ENCODE measurements at regions not wholly inside any gene's neighbourhood (a gene's known extent, or its start where the extent isn't known, plus 50 kb on each side); places are given as distances from the start of the nearest gene placed in this dataset.

- FAIRE-seq (peak; percentile 37), DNase-seq (ENCODE audit: low spot score in 2 of 2) (no peak)
These were observed 106.2 kb upstream of the NAV3 start for GRCh38 chr12:77724367-77724957.

- no peak for DNase-seq (ENCODE audit: low spot score in 2 of 2)
- no peak for FAIRE-seq
These were observed 107.4 kb upstream of the NAV3 start for GRCh38 chr12:77723308-77723707.

- no peak for FAIRE-seq
These were observed 108.2 kb upstream of the NAV3 start for GRCh38 chr12:77722536-77722935.

GRCh38 chr12:77720258-77720657, 110.4 kb upstream of the NAV3 start:
- no peak for DNase-seq (ENCODE audit: low spot score in 2 of 2)

More at GRCh38 chr12:77722536-77722935, 108.2 kb upstream of the NAV3 start:
- no peak for DNase-seq (ENCODE audit: low spot score in 2 of 2)

GRCh38 chr12:77710209-77710608, 120.5 kb upstream of the NAV3 start:
- FAIRE-seq (no peak), DNase-seq (ENCODE audit: low spot score in 2 of 2) (no peak)

More at GRCh38 chr12:77720258-77720657, 110.4 kb upstream of the NAV3 start:
- no peak for FAIRE-seq

- DNase-seq (ENCODE audit: low spot score in 2 of 2): no peak
- FAIRE-seq: no peak
These were observed 133.6 kb upstream of the NAV3 start for GRCh38 chr12:77697126-77697525.

- DNase-seq (ENCODE audit: low spot score in 2 of 2) (no peak), FAIRE-seq (no peak)
These were observed 134.5 kb upstream of the NAV3 start for GRCh38 chr12:77696183-77696582.

GRCh38 chr12:77689510-77690086, 141.1 kb upstream of the NAV3 start:
- FAIRE-seq: peak; percentile 73
- no peak for DNase-seq (ENCODE audit: low spot score in 2 of 2)

GRCh38 chr12:77687321-77687720, 143.4 kb upstream of the NAV3 start:
- FAIRE-seq (no peak), DNase-seq (ENCODE audit: low spot score in 2 of 2) (no peak)

GRCh38 chr12:77686760-77687159, 143.9 kb upstream of the NAV3 start:
- FAIRE-seq (no peak), DNase-seq (ENCODE audit: low spot score in 2 of 2) (no peak)

GRCh38 chr12:77685901-77686300, 144.8 kb upstream of the NAV3 start:
- FAIRE-seq (no peak), DNase-seq (ENCODE audit: low spot score in 2 of 2) (no peak)

- peak in 1 of 2 donors; percentile 10 for DNase-seq (ENCODE audit: low spot score in 2 of 2)
- peak; percentile 39 for FAIRE-seq
These were observed 145.6 kb upstream of the NAV3 start for GRCh38 chr12:77685112-77685511.

- DNase-seq (ENCODE audit: low spot score in 2 of 2) (no peak), FAIRE-seq (no peak)
These were observed 148.2 kb upstream of the NAV3 start for GRCh38 chr12:77682488-77682887.

GRCh38 chr12:77681726-77682125, 149.0 kb upstream of the NAV3 start:
- FAIRE-seq: no peak
- DNase-seq (ENCODE audit: low spot score in 2 of 2): no peak

GRCh38 chr12:77679686-77680085, 151.0 kb upstream of the NAV3 start:
- DNase-seq (ENCODE audit: low spot score in 2 of 2): no peak
- FAIRE-seq: no peak

- DNase-seq (ENCODE audit: low spot score in 2 of 2): no peak
- no peak for FAIRE-seq
These were observed 152.1 kb upstream of the NAV3 start for GRCh38 chr12:77678621-77679020.

- DNase-seq (ENCODE audit: low spot score in 2 of 2) (no peak), FAIRE-seq (no peak)
These were observed 163.6 kb upstream of the NAV3 start for GRCh38 chr12:77667101-77667500.

GRCh38 chr12:77648716-77649115, 182.0 kb upstream of the NAV3 start:
- no peak for DNase-seq (ENCODE audit: low spot score in 2 of 2)
- FAIRE-seq: no peak

GRCh38 chr12:77645966-77646598, 184.6 kb upstream of the NAV3 start:
- DNase-seq (ENCODE audit: low spot score in 2 of 2) (no peak), FAIRE-seq (no peak)

GRCh38 chr12:77644915-77645605, 185.6 kb upstream of the NAV3 start:
- DNase-seq (ENCODE audit: low spot score in 2 of 2): no peak

GRCh38 chr12:77642246-77642645, 188.4 kb upstream of the NAV3 start:
- no peak for FAIRE-seq
- no peak for DNase-seq (ENCODE audit: low spot score in 2 of 2)

More at GRCh38 chr12:77644915-77645605, 185.6 kb upstream of the NAV3 start:
- no peak for FAIRE-seq

Data from frontal cortex (tissue), 3 donors.